NOMO-1 treated with DMSO at 0.1 percent for 48 hours (cell line): ENCODE measurements at regions not wholly inside any gene's neighbourhood (a gene's known extent, or its start where the extent isn't known, plus 50 kb on each side); places are given as distances from the start of the nearest gene placed in this dataset.

ENCODE experiments used
- DNase-seq: peaks from one replicate; lab custom pipeline; 2025; ENCODE audit not compliant: unreplicated experiment; lab: John Stamatoyannopoulos, UW

DNA sequence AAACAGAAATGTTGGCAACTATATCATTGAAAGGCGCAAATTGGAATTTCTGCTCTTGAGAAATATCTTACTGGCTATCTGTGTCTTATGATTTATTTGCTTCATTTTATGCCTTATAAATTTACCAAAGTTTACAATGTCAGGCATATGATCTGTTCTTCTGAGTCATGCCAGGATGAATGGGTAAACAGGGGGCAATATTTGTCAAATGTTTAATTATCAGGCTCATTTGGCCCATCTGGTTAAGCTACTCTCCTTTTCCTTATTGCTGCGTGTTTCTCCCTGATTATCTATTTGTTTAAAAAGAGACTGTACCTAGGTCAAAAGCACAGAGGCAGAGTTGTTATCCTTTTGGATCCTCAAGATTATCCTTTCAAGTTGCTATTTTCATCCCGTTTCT, 903.8 kb upstream of the PCDH10 start:
- no peak for DNase-seq

DNA sequence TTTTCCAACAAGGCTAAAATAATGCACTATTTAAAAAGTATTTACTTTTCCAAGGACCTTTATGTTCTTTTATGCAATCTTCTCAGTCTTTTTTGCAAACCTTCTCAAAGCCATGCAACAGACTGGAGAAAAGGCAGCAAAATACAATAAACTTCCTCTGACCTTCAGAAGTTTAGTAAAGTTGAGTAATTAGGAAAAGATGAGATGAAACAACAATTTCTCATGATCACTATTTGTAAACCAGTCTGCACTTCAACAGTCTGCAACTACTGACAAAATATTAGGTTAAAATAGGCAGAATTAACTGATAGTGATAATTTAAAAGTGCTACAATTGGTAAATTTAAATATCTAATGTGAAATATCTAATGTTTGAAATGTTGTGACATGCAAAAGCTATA, 884.9 kb upstream of the PCDH10 start:
- no peak for DNase-seq

DNA sequence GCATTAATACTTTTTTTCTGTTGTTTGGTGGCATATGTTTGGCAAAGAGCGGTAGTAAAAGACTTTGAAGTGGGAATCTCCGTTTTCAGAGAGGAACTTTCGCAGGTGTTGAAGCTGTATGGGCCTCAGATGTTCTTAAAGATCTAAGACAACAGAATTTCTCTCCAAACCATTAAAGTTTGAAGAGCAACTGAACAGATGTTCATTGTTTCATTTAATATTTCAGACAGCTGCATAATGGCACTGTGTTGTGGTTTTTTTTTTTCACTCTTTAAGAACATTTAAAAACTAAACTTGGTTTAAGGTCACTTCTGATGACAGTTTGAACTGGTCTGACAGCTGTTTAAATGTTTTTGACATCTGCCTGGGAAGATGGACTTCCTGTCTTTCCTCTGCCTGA, 882.7 kb upstream of the PCDH10 start:
- DNase-seq = no peak

DNA sequence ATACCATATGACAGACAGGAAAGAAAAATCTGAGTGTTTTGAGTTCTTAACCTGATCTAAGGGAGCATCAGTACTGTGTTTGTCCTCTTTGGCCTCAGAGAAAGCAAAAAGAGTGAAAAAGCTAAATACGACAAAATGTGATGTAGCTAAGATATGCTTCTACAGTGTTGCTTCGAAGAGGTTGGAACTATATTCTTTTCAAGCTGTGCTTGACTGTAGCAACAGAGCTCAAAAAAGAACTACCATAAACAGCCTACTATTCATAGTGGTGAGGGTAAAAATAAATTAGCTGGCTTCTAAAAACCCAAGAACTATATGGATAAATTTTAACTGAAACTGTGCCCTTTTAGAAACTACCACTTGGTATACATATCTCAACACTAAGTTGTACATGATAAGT, 881.8 kb upstream of the PCDH10 start:
- DNase-seq = no peak

DNA sequence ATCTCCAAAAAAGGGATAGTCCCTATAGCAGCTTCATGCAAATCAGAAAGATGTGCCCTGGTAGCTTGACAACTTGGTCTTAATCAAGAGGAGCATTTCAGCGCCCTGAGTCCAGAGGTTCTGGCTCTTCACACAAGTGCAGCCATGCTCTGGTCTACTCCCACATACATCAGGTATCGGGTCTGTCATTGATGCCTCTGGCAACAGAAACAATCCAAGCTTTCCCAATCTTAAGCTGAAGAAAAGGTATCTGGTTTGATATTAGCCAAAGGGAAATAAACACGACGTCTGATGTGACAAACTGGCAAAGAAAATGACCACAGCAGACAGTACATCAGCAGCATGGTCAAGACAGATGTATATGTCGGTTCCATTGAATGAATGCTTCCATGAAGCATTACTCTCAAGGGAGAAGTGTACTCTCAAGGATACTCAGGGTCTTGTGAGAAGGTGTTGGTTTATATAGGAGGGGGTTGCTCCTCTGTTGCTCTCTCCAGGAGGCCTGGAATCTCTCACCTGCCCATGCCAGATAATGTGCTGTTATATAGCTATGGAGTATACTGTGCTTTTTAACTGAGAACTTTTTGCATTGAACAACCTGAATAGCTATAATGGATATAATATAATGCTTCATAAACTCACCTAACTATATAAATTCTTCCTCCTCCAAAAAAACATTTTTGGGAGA, 879.6 kb upstream of the PCDH10 start:
- DNase-seq = no peak

DNA sequence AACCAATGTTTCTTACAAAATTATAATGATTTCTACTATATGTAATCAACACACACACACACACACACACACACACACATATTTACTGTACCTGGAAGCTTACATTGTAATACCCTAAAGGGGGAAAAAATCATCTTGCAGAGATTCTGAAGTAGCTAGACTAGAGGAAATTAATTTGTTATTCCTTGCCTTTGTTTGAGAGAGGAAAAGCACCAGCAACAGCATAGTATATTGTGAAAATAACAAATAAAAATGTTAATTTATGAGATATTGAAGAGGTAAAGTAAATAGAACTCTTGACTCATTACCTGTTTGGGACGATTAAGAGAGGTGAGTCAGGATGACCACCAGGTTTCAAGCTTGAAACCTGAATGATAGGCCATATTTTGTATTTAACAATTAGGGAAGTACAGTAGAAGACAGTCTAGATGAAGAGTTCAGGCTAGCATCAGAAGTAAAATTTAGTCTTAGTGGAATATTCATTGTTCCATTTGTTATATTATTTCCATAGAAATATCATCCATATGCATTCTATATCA, 873.4 kb upstream of the PCDH10 start:
- DNase-seq = no peak

DNA sequence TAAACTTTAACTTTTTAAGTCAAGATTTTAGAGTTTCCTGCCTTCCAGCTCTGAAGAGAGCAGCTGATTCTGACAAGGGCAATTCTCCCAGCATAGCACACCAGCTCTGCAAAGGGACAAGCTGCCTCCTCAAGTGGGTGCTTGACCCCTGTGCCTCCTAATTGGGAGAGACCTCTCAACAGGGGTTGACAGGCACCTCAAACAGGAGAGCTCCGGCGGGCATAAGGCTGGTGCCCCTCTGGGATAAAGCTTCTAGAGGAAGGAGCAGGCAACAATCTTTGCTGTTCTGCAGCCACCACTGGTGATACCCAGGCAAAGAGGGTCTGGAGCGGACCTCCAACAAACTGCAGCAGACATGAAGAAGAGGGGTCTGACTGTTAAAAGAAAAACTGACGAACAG, 872.9 kb upstream of the PCDH10 start:
- DNase-seq = no peak

DNA sequence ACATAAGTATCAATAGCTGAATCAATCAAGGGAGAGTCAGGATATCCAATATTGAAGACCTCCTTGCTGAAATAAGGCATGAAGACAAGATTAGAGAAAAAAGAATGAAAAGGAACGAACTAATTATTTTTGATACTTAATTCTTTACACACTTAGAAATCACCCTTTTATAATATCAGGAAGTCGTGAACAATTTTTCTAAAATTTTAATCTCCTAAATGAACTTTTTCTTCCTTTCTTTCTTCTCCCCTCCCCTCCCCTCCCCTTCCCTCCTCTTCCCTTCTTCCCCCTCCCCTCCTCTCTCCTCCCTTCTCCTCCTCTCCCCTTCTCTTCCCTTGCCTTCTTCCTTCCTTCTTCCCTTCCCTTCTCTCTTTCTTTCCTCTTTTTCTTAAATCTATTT, 872.1 kb upstream of the PCDH10 start:
- DNase-seq = no peak

DNA sequence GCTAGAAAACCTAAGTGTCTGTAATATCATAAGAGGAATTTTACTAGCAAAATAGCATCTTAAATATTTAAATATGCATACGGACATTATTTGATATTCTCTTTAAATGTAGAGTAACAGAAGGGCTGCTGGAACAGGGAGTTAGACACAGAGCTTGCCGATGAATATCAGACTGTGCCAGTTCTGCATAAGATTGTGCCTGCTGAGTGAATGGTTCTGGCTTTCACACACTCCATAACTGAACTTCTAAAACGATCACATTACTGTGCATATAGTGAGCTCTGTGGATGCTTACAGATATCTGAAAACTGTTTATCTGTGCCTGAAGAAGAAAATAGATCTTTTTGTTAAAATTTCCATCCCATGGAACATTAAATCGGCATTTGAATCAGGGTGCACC, 867.4 kb upstream of the PCDH10 start:
- no peak for DNase-seq

DNA sequence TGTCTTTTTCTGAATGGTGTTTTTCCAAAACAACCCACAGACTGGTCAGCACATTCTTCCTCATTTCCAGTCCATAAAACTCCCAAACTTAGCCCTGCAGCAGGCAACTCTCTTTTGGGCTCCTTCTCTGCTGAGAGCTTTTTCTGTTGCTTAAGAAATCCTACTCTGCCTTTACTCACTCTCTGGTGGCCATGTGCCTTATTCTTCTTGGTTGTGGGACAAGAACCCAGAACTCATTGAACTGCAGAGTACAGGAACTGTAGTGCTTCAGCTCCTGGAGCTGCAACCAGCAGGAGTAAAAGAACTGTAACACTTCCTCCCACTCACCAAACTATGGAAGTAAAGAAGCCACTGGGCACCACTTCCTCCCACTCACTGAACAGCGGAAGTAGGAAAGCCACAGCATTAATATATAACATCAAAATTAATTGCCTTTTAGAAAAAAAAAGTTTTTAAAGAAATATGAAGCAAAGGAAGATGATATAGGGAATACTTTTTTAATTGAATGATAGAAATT, 864.1 kb upstream of the PCDH10 start:
- no peak for DNase-seq

DNA sequence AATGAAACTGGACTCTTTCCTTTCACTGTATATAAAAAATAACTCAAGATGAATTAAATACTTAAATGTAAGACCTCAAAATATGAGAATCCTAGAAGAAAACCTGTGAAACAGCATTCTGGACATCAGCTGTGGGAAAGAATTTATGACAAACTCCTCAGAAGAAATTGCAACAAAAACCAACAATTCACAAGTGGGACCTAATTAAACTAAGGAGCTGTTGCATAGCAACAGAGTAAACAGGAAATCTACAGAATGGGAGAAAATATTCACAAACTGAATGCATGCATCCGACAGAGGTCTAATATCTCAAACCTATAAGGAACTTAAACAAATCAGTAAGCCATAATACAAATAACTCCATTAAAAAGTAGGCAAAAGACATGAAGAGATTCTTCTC, 851.7 kb upstream of the PCDH10 start:
- DNase-seq = no peak

DNA sequence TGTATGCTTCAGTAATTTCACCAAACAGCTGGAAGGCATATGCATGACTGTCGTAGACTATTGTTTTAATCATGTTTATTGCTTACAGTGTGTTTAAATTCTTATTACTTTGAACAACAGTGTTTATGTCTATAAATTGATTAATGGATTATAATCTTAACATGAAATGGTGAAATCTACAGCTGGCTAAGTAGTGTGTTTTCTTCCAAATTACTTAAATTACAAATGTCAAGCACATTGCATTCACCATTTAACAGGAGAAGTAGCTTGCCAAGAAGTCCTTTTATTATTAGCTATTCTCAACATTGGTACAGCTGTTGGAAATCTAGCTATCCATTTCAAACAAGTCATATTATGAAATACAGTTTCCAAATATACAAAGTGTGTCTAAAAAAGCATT, 849.3 kb upstream of the PCDH10 start:
- no peak for DNase-seq

DNA sequence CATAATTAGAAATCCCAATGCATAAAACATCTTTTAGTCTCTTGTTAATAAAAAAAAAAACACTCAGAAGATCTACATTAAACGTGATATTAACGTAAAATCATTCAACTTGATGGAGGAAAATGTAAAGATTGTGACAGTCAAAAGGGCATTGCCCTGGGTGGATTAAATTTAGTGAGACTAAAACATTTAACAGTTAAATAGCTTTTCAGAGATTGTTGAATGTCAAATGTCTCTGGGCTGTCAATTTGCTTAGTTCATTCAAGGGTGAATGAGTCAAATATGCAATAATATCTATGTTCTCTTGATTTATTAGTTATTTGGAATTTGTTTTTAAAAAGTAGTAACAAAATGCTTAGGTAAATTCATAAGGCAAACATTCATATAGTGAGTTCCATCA, 836.6 kb upstream of the PCDH10 start:
- no peak for DNase-seq

DNA sequence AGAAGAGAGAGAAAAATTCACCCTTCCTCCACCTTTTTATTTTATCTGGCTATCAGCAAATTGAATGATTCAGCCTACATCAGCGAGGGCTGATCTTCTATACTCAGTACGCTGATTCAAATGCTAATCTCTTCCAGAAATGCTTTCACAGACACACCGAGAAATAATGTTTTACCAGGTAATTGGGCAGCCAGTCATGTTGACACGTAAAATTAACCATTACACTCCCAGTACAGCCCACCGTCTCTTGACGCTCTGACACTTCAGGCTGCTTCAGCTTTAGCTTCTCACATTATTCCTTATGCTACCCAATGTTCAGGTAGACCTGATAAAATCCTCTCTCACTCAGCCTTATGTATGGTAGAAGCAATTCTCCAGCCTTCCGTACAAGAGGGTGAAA, 835.2 kb upstream of the PCDH10 start:
- DNase-seq = no peak

DNA sequence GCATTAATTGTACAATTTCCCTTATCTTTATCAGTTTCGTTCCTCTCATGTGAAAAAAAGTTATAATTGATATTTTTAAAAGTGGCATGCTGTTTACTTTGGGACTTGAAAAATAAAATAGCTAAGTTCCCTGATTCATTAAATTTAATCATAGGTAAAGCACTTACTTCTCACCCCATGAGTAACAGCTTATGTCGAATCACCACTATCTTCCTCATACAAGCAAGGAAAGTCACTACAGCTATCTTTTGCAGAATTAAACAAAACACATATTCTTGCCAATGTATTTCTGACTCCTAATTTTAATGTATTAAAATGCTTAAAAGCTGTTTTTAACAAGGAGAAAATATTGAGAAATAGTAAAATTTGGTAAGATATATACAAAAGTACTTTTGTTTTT, 832.4 kb upstream of the PCDH10 start:
- DNase-seq = no peak

DNA sequence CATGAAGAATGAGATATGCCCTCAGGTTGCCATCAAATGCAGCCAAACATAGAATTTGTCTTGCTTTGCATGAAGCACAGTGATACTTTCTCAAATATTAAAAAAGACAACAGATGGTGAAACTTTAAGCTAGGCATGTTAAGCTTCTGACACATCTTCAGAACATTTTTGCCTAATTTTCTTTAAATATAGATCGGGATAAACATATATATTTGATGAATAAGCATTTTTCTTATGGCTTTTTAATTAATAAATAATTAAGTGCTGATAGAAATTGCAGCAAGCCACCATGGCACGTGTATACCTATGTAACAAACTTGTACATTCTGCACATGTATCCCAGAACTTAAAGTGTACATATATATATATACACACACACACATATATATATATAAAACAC, 831.2 kb upstream of the PCDH10 start:
- DNase-seq = no peak

DNA sequence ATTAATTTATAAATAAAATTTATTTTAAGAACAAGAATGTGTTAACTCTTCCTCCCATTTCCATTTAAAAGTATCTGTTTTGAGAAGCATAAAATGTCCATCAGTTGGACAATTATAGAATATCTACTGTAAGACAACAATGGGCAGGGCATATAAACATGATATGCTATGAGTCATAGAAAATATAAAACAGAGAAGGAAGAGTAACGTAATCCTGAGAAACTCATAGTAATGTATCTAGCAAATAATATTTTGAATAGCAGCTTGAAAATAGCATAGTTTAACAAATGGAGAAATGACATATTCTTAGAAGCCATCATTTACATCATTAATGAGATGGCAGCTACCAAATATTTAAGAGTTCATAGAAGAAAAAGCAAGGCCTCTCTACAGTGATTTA, 820.3 kb upstream of the PCDH10 start:
- no peak for DNase-seq

DNA sequence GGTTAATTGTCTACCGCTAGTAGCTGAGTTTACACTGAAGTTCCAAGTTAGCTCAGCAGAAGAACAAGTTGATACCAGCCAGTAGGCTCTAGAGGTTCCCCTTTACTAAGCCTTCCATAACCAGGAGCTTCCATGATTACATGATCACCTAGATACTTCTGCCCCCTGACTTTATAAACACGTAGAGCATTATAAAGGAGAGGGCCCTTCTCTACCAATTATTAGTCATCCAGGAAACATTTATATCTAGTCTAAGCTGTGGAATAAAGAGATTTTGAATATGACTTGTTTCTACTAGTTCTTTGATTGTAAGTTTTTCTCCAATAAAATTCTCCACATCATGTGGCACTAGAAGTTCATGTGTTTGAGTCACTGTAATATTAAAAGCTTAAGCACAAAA, 818.1 kb upstream of the PCDH10 start:
- DNase-seq = no peak

DNA sequence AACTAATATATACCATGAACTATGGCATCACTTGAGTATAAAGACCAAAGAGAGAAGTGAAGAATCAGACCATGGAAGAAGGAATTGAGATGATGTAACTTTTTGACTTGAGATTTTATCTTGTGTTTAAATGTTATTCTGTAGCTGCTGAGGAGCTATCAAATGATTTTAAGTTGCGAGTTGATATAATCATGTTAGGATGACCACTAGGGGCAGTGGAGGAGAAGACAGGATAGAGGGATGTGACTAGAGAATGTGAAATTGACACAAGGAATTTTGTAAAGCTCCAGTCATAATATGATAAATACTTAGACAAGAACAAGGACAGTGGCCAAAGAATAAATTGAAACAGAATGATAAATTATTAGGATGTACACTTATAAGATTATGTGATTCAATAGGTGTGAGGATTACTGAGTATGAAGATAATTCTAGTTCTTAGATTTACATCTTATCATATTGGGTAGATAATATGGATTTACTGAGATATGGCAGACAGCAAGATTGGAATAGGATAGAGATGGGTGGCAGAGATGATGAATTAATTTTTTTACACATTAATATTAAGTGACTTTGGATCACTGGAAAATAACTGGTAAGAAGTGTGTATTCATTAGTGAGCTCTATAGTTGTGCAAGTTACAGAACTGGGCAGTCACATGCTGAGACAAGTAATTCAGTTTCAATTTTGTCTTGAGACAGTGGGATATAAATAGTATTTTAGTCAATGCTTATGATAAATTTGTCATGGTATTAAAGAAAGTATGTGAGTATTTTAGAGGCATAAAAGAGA, 816.0 kb upstream of the PCDH10 start:
- no peak for DNase-seq

DNA sequence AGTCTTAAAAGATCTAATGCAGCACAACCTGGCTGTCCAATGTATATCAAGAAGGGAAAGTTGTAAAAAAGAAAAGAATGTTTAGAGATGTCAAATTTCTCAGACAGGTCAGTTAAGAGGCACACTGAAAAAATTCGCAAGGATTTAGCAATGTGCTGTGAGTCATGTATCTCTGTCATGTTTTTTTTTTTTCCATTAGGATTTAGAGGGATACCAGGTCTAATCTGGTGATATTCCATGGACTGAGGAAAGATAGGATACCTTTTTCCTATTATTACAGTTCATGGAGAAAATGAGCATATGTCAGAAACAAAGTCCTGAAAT, 815.4 kb upstream of the PCDH10 start:
- DNase-seq = no peak

DNA sequence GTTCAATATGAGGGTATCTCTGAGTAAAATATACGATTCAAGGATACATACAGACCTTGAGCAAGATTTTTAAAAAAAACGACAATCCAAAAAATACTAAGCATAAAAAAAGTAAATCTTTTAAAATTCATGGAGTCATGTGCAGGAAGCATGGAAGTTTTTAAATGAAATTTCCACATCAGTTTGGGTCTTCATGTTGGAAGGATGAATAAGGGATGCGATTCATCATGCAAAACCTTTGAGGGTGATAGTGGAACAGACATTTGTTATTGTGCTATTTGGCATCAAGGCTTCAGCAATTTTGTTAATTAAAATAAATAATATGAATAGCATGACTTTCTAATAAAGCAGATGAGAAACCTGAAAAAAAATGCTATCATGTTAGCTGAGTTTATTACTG, 815.0 kb upstream of the PCDH10 start:
- no peak for DNase-seq
